CD4-positive, alpha-beta memory T cell (primary cell): ENCODE measurements at regions not wholly inside any gene's neighbourhood (a gene's known extent, or its start where the extent isn't known, plus 50 kb on each side); places are given as distances from the start of the nearest gene placed in this dataset.

ENCODE experiments used
- CTCF ChIA-PET: fragments of 350-600 bp; sonication (Branson Sonifier 250); formaldehyde crosslinking; loops from one replicate; lab custom pipeline; 2021; ENCODE audit warnings: inconsistent platforms; ENCODE audit not compliant: partially characterized antibody; lab: Charles Lee
- POLR2A ChIA-PET: fragments of 350-600 bp; sonication (Branson Sonifier 250); formaldehyde crosslinking; loops from one replicate; lab custom pipeline; 2021; ENCODE audit not compliant: partially characterized antibody; lab: Charles Lee
- DNase-seq, 5 donors: peaks; one replicate each; pipeline versions ENCODE4 v3.0.0 to v3.0.0-alpha.2; 2020 to 2022; ENCODE audit warnings: mixed read lengths in 1 of 5
- H3K27ac ChIP-seq: one replicate; pipeline ENCODE4 v1.7.0; 2013; ENCODE audit warnings: low read depth, low read length
- H3K27me3 ChIP-seq: 2 replicates; pipeline ENCODE4 v1.7.0; 2013; ENCODE audit warnings: mild to moderate bottlenecking, low read length, moderate library complexity; ENCODE audit not compliant: insufficient read depth
- H3K36me3 ChIP-seq: 2 replicates; pipeline ENCODE4 v1.7.0; 2013; ENCODE audit warnings: mild to moderate bottlenecking, low read length, moderate library complexity; ENCODE audit not compliant: insufficient read depth
- H3K4me1 ChIP-seq: 2 replicates; pipeline ENCODE4 v1.7.0; 2013; ENCODE audit warnings: mild to moderate bottlenecking, low read length, moderate library complexity; ENCODE audit not compliant: insufficient read depth
- H3K4me3 ChIP-seq, 2 donors: one replicate each; pipeline ENCODE4 v1.7.0; 2013; ENCODE audit warnings: low read length in 2 of 2, mild to moderate bottlenecking in 1 of 2
- H3K9me3 ChIP-seq, 2 donors: one replicate each; pipeline ENCODE4 v1.7.0; 2013; ENCODE audit warnings: low read length in 2 of 2, control low read depth in 1 of 2; ENCODE audit not compliant: control insufficient read depth in 1 of 2
- H3K27ac Mint-ChIP-seq, 7 donors: one replicate each; pipeline ENCODE4 v1.8.0; 2020 to 2021; ENCODE audit warnings: mixed read lengths in 7 of 7, mild to moderate bottlenecking in 6 of 7, inconsistent platforms in 3 of 7, moderate library complexity in 3 of 7
- H3K27me3 Mint-ChIP-seq, 2 donors: one replicate each; pipeline ENCODE4 v1.8.0; 2020 to 2021; ENCODE audit warnings: mixed read lengths in 2 of 2
- H3K36me3 Mint-ChIP-seq, 2 donors: one replicate each; pipeline ENCODE4 v1.8.0; 2020 to 2021; ENCODE audit warnings: mixed read lengths in 2 of 2, inconsistent platforms in 1 of 2, mild to moderate bottlenecking in 1 of 2
- H3K4me1 Mint-ChIP-seq, 4 donors: one replicate each; pipeline ENCODE4 v1.8.0; 2020 to 2021; ENCODE audit warnings: mixed read lengths in 4 of 4, mild to moderate bottlenecking in 1 of 4
- H3K4me3 Mint-ChIP-seq, 8 donors: one replicate each; pipeline ENCODE4 v1.8.0; 2020 to 2021; ENCODE audit warnings: mixed read lengths in 8 of 8, mild to moderate bottlenecking in 7 of 8, moderate library complexity in 6 of 8, inconsistent platforms in 3 of 8
- H3K9me3 Mint-ChIP-seq, 8 donors: one replicate each; pipeline ENCODE4 v1.8.0; 2020 to 2021; ENCODE audit warnings: mixed read lengths in 8 of 8, mild to moderate bottlenecking in 5 of 8, inconsistent platforms in 3 of 8, moderate library complexity in 1 of 8
- intact Hi-C: fragments of 100-400 bp; cut with micrococcal nuclease; formaldehyde crosslinking; loops from one replicate; pipeline ENCODE4 v1.15.1; 2023

GRCh38 chr12:115749071-115749841 is 528.2 kb downstream of the MED13L start:
- Histone ChIP-seq H3K4me3 (no peak overlapping the region), H3K36me3 (no peaks in the 10 kb centered on the region), H3K27ac (no peak overlapping the region), H3K27me3 (no peaks in the 10 kb centered on the region), H3K9me3 (no peaks in the 10 kb centered on the region), H3K4me1 (no peaks in the 10 kb centered on the region)
- Mint-ChIP-seq H3K27me3 (peaks cover 3 to 5% of the 10 kb centered on the region in 2 donors), H3K27ac (no peak overlapping the region), H3K36me3 (no peaks in the 10 kb centered on the region), H3K4me1 (no peaks in the 10 kb centered on the region), H3K9me3 (peaks cover 0 to 4% (median 0%) of the 10 kb centered on the region in 8 donors), H3K4me3 (no peak overlapping the region)
- no peak for DNase-seq
- POLR2A ChIA-PET: no interaction called here
- CTCF ChIA-PET: no interaction called here
- intact Hi-C loops: no loop called here

GRCh38 chr12:115740586-115741155 is 536.8 kb downstream of the MED13L start:
- ChIA-PET POLR2A (no interaction called here), CTCF (no interaction called here)
- no peaks in the 10 kb centered on the region for H3K36me3 ChIP-seq
- no peaks in the 10 kb centered on the region for H3K9me3 ChIP-seq
- H3K4me3 ChIP-seq: no peak overlapping the region
- intact Hi-C loops: no loop called here
- H3K4me1 Mint-ChIP-seq: no peaks in the 10 kb centered on the region
- no peaks in the 10 kb centered on the region for H3K4me1 ChIP-seq
- H3K27me3 ChIP-seq: no peaks in the 10 kb centered on the region
- peaks cover 3 to 4% of the 10 kb centered on the region in 2 donors for H3K27me3 Mint-ChIP-seq
- no peak overlapping the region for H3K27ac Mint-ChIP-seq
- H3K9me3 Mint-ChIP-seq: peaks cover 0 to 4% (median 0%) of the 10 kb centered on the region in 8 donors
- H3K4me3 Mint-ChIP-seq: no peak overlapping the region
- H3K36me3 Mint-ChIP-seq: no peaks in the 10 kb centered on the region
- H3K27ac ChIP-seq: no peak overlapping the region
- DNase-seq: no peak

- Histone ChIP-seq H3K27ac (no peak overlapping the region), H3K4me1 (no peaks in the 10 kb centered on the region), H3K4me3 (no peak overlapping the region), H3K36me3 (no peaks in the 10 kb centered on the region), H3K27me3 (no peaks in the 10 kb centered on the region), H3K9me3 (no peaks in the 10 kb centered on the region)
- no peaks in the 10 kb centered on the region for H3K36me3 Mint-ChIP-seq
- POLR2A ChIA-PET: no interaction called here
- CTCF ChIA-PET: interaction anchor here (1.0 kb wide), 1 partner anchor 10 kb away, joined by 3 read pairs; no protein-coding TSS in a partner anchor
- H3K4me3 Mint-ChIP-seq: no peak overlapping the region
- intact Hi-C loops: no loop called here
- H3K27ac Mint-ChIP-seq: no peak overlapping the region
- peaks cover 0 to 4% (median 0%) of the 10 kb centered on the region in 8 donors for H3K9me3 Mint-ChIP-seq
- H3K4me1 Mint-ChIP-seq: no peaks in the 10 kb centered on the region
- DNase-seq: no peak
- peaks cover 0 to 1% of the 10 kb centered on the region in 2 donors for H3K27me3 Mint-ChIP-seq
These were observed 539.6 kb downstream of the MED13L start for GRCh38 chr12:115737895-115738294.

- no peaks in the 10 kb centered on the region for H3K4me1 Mint-ChIP-seq
- no peaks in the 10 kb centered on the region for H3K4me1 ChIP-seq
- H3K27me3 Mint-ChIP-seq: no peaks in the 10 kb centered on the region
- H3K9me3 Mint-ChIP-seq: peaks cover 0 to 4% (median 0%) of the 10 kb centered on the region in 8 donors
- H3K27me3 ChIP-seq: no peaks in the 10 kb centered on the region
- H3K4me3 ChIP-seq: no peak overlapping the region
- H3K27ac Mint-ChIP-seq: no peak overlapping the region
- H3K36me3 ChIP-seq: no peaks in the 10 kb centered on the region
- H3K9me3 ChIP-seq: no peaks in the 10 kb centered on the region
- H3K27ac ChIP-seq: no peak overlapping the region
- CTCF ChIA-PET: no interaction called here
- POLR2A ChIA-PET: no interaction called here
- H3K4me3 Mint-ChIP-seq: no peak overlapping the region
- intact Hi-C loops: no loop called here
- no peak for DNase-seq
- H3K36me3 Mint-ChIP-seq: no peaks in the 10 kb centered on the region
These were observed 541.1 kb downstream of the MED13L start for GRCh38 chr12:115736360-115736759.

GRCh38 chr12:115730975-115731541 is 546.4 kb downstream of the MED13L start:
- H3K36me3 Mint-ChIP-seq: no peaks in the 10 kb centered on the region

GRCh38 chr12:115726691-115727090 is 550.8 kb downstream of the MED13L start:
- Histone ChIP-seq H3K27me3 (no peaks in the 10 kb centered on the region), H3K27ac (no peak overlapping the region), H3K36me3 (no peaks in the 10 kb centered on the region), H3K9me3 (no peaks in the 10 kb centered on the region), H3K4me3 (no peak overlapping the region), H3K4me1 (no peaks in the 10 kb centered on the region)
- POLR2A ChIA-PET: no interaction called here
- peaks cover 0 to 11% (median 0%) of the 10 kb centered on the region in 8 donors for H3K9me3 Mint-ChIP-seq
- no peak overlapping the region for H3K27ac Mint-ChIP-seq
- H3K36me3 Mint-ChIP-seq: no peaks in the 10 kb centered on the region
- no peak for DNase-seq
- CTCF ChIA-PET: no interaction called here
- intact Hi-C loops: no loop called here
- no peak overlapping the region for H3K4me3 Mint-ChIP-seq
- H3K4me1 Mint-ChIP-seq: no peaks in the 10 kb centered on the region
- H3K27me3 Mint-ChIP-seq: no peaks in the 10 kb centered on the region

More at GRCh38 chr12:115730975-115731541, 546.4 kb downstream of the MED13L start:
- H3K4me1 ChIP-seq: no peaks in the 10 kb centered on the region
- H3K27me3 ChIP-seq: no peaks in the 10 kb centered on the region
- no peak overlapping the region for H3K27ac ChIP-seq
- H3K27ac Mint-ChIP-seq: no peak overlapping the region
- no peaks in the 10 kb centered on the region for H3K36me3 ChIP-seq
- H3K9me3 ChIP-seq: no peaks in the 10 kb centered on the region
- no peak overlapping the region for H3K4me3 ChIP-seq
- H3K9me3 Mint-ChIP-seq: peaks cover 0 to 11% (median 3%) of the 10 kb centered on the region in 8 donors
- no peak for DNase-seq
- intact Hi-C loops: loop anchor here (5.0 kb wide), 1 partner anchor 904 kb away; no protein-coding TSS in a partner anchor
- H3K4me3 Mint-ChIP-seq: no peak overlapping the region
- ChIA-PET POLR2A (no interaction called here), CTCF (no interaction called here)
- H3K4me1 Mint-ChIP-seq: no peaks in the 10 kb centered on the region
- no peaks in the 10 kb centered on the region for H3K27me3 Mint-ChIP-seq

GRCh38 chr12:115722181-115722580 is 555.3 kb downstream of the MED13L start:
- no peaks in the 10 kb centered on the region for H3K27me3 Mint-ChIP-seq

More at GRCh38 chr12:115722181-115722580, 555.3 kb downstream of the MED13L start:
- H3K9me3 ChIP-seq: no peaks in the 10 kb centered on the region
- intact Hi-C loops: no loop called here
- no peak for DNase-seq
- Mint-ChIP-seq H3K36me3 (no peaks in the 10 kb centered on the region), H3K4me3 (no peak overlapping the region), H3K4me1 (no peaks in the 10 kb centered on the region), H3K27ac (no peak overlapping the region), H3K9me3 (peaks cover 0 to 7% (median 0%) of the 10 kb centered on the region in 8 donors)
- no peak overlapping the region for H3K4me3 ChIP-seq
- POLR2A ChIA-PET: no interaction called here
- H3K27me3 ChIP-seq: no peaks in the 10 kb centered on the region
- no peaks in the 10 kb centered on the region for H3K4me1 ChIP-seq
- no peak overlapping the region for H3K27ac ChIP-seq
- H3K36me3 ChIP-seq: no peaks in the 10 kb centered on the region
- CTCF ChIA-PET: no interaction called here
